Trophoblast cell (in vitro differentiated cells and primary cell): ENCODE measurements at regions not wholly inside any gene's neighbourhood (a gene's known extent, or its start where the extent isn't known, plus 50 kb on each side); places are given as distances from the start of the nearest gene placed in this dataset.

ENCODE experiments used
- DNase-seq, 2 donors: peaks; one replicate each; pipeline ENCODE4 v3.0.0-alpha.2; 2016
- H2AFZ ChIP-seq: 2 replicates; pipeline ENCODE4 v1.6.1; 2013; ENCODE audit warnings: low read length, moderate library complexity, mild to moderate bottlenecking; ENCODE audit not compliant: insufficient read depth, poor library complexity
- H2AK5ac ChIP-seq: 2 replicates; pipeline ENCODE4 v1.6.1; 2013; ENCODE audit warnings: mild to moderate bottlenecking, low read length
- H2BK120ac ChIP-seq: 2 replicates; pipeline ENCODE4 v1.6.1; 2013; ENCODE audit warnings: low read length, mild to moderate bottlenecking, moderate library complexity; ENCODE audit not compliant: insufficient read depth, poor library complexity
- H2BK12ac ChIP-seq: 2 replicates; pipeline ENCODE4 v1.6.1; 2013; ENCODE audit warnings: mild to moderate bottlenecking, low read length, moderate library complexity
- H2BK5ac ChIP-seq: 2 replicates; pipeline ENCODE4 v1.6.1; 2013; ENCODE audit warnings: low read length, low read depth, moderate library complexity, mild to moderate bottlenecking; ENCODE audit not compliant: poor library complexity
- H3K14ac ChIP-seq: 2 replicates; pipeline ENCODE4 v1.6.1; 2013; ENCODE audit warnings: mild to moderate bottlenecking, low read length
- H3K18ac ChIP-seq: 2 replicates; pipeline ENCODE4 v1.6.1; 2013; ENCODE audit warnings: mild to moderate bottlenecking, low read length
- H3K23ac ChIP-seq: 2 replicates; pipeline ENCODE4 v1.6.1; 2013; ENCODE audit warnings: low read length
- H3K27ac ChIP-seq: 2 replicates; pipeline ENCODE4 v1.5.1; 2013; ENCODE audit warnings: low read depth, mild to moderate bottlenecking, inconsistent platforms, low read length, moderate library complexity
- H3K27me3 ChIP-seq: 2 replicates; pipeline ENCODE4 v1.6.1; 2013; ENCODE audit warnings: inconsistent platforms, mild to moderate bottlenecking, low read length, moderate library complexity; ENCODE audit not compliant: insufficient read depth
- H3K36me3 ChIP-seq, 2 experiments: 1 replicate in 1 of 2; 2 replicates in 1 of 2; pipeline ENCODE4 v1.6.1; 2013; ENCODE audit warnings: low read length in 2 of 2, mild to moderate bottlenecking in 2 of 2, moderate library complexity in 1 of 2; ENCODE audit not compliant: insufficient read depth in 2 of 2, control insufficient read depth in 1 of 2
- H3K4ac ChIP-seq: 2 replicates; pipeline ENCODE4 v1.6.1; 2013; ENCODE audit warnings: low read depth, mild to moderate bottlenecking, low read length, moderate library complexity
- H3K4me1 ChIP-seq, 2 experiments: 1 replicate in 1 of 2; 2 replicates in 1 of 2; pipeline ENCODE4 v1.6.1; 2013; ENCODE audit warnings: low read length in 2 of 2, mild to moderate bottlenecking in 2 of 2, moderate library complexity in 1 of 2; ENCODE audit not compliant: insufficient read depth in 2 of 2, control insufficient read depth in 1 of 2
- H3K4me2 ChIP-seq: 2 replicates; pipeline ENCODE4 v1.6.1; 2013; ENCODE audit warnings: inconsistent platforms, mild to moderate bottlenecking, low read length, moderate library complexity
- H3K4me3 ChIP-seq: 2 replicates; pipeline ENCODE4 v1.5.1; 2013; ENCODE audit warnings: mild to moderate bottlenecking, low read depth, low read length, inconsistent platforms
- H3K79me1 ChIP-seq: one replicate; pipeline ENCODE4 v1.6.1; 2013; ENCODE audit warnings: low read length
- H3K79me2 ChIP-seq: 2 replicates; pipeline ENCODE4 v1.6.1; 2013; ENCODE audit warnings: low read length, mild to moderate bottlenecking; ENCODE audit not compliant: control insufficient read depth, insufficient read depth, poor library complexity
- H3K9ac ChIP-seq: 2 replicates; pipeline ENCODE4 v1.6.1; 2013; ENCODE audit warnings: mild to moderate bottlenecking, low read length
- H3K9me3 ChIP-seq: 2 replicates; pipeline ENCODE4 v1.6.1; 2013; ENCODE audit warnings: low read depth, mild to moderate bottlenecking, control low read depth, inconsistent platforms, low read length; ENCODE audit not compliant: insufficient read depth
- H4K12ac ChIP-seq: 2 replicates; pipeline ENCODE4 v1.6.1; 2013; ENCODE audit warnings: low read depth, mild to moderate bottlenecking, low read length, moderate library complexity
- H4K8ac ChIP-seq: 2 replicates; pipeline ENCODE4 v1.6.1; 2013; ENCODE audit warnings: low read depth, mild to moderate bottlenecking, low read length, moderate library complexity
- H4K91ac ChIP-seq: one replicate; pipeline ENCODE4 v1.6.1; 2013; ENCODE audit warnings: low read depth, mild to moderate bottlenecking, low read length, moderate library complexity
- WGBS: extraction: QIAGEN DNeasy Blood & Tissue Kit; methylation state at CpG from one replicate; pipeline ENCODE4 v1.1.7; 2013; ENCODE audit warnings: missing lambda C conversion rate; ENCODE audit not compliant: insufficient read length, insufficient coverage; ENCODE audit errors: extremely low coverage; 5-methylcytosine and 5-hydroxymethylcytosine counted together

GRCh38 chr7:9961161-9961922 is 1012.3 kb upstream of the PHF14 start:
- Histone ChIP-seq H3K4me1 (no peaks in the 10 kb centered on the region), H3K4ac (no peak overlapping the region), H4K8ac (no peak overlapping the region), H3K27ac (no peak overlapping the region), H3K14ac (no peak overlapping the region), H2AFZ (no peak overlapping the region), H3K9ac (no peak overlapping the region), H3K27me3 (no peaks in the 10 kb centered on the region), H3K23ac (no peak overlapping the region), H3K79me1 (no peaks in the 10 kb centered on the region), H3K18ac (no peak overlapping the region), H2BK12ac (no peak overlapping the region), H2BK5ac (no peak overlapping the region), H2AK5ac (no peak overlapping the region), H2BK120ac (no peak overlapping the region), H3K79me2 (no peaks in the 10 kb centered on the region), H4K91ac (no peak overlapping the region), H3K36me3 (no peaks in the 10 kb centered on the region), H3K4me2 (no peak overlapping the region), H4K12ac (no peak overlapping the region), H3K4me3 (no peak overlapping the region), H3K9me3 (no peaks in the 10 kb centered on the region)
- WGBS = no CpG with 5 or more reads among the region's 5 CpGs
- no peak for DNase-seq

- Histone ChIP-seq H3K14ac (no peak overlapping the region), H3K27me3 (no peaks in the 10 kb centered on the region), H2BK120ac (no peak overlapping the region), H3K9ac (no peak overlapping the region), H4K91ac (no peak overlapping the region), H3K4me1 (no peaks in the 10 kb centered on the region), H3K79me1 (no peaks in the 10 kb centered on the region), H4K12ac (no peak overlapping the region), H2AFZ (no peak overlapping the region), H4K8ac (no peak overlapping the region), H3K18ac (no peak overlapping the region), H3K23ac (no peak overlapping the region), H3K36me3 (no peaks in the 10 kb centered on the region), H3K4me2 (no peak overlapping the region), H3K27ac (no peak overlapping the region), H3K4me3 (no peak overlapping the region), H3K79me2 (no peaks in the 10 kb centered on the region), H2BK12ac (no peak overlapping the region), H3K9me3 (no peaks in the 10 kb centered on the region), H2BK5ac (no peak overlapping the region), H3K4ac (no peak overlapping the region), H2AK5ac (no peak overlapping the region)
- WGBS = no CpG with 5 or more reads among the region's 4 CpGs
- no peak for DNase-seq
Measured at GRCh38 chr7:9962742-9963141, 1010.9 kb upstream of the PHF14 start.

GRCh38 chr7:9978106-9979064 is 995.3 kb upstream of the PHF14 start:
- no peaks in the 10 kb centered on the region for H3K79me2 ChIP-seq
- no peak overlapping the region for H3K9ac ChIP-seq
- H2AFZ ChIP-seq = no peak overlapping the region
- H3K4me3 ChIP-seq = no peak overlapping the region
- H2BK12ac ChIP-seq = no peak overlapping the region
- no peak overlapping the region for H4K8ac ChIP-seq
- no peak overlapping the region for H3K23ac ChIP-seq
- no peaks in the 10 kb centered on the region for H3K27me3 ChIP-seq
- no peaks in the 10 kb centered on the region for H3K4me1 ChIP-seq
- no peak overlapping the region for H4K12ac ChIP-seq
- no peak overlapping the region for H2BK5ac ChIP-seq
- no peak overlapping the region for H3K14ac ChIP-seq
- H3K4ac ChIP-seq = no peak overlapping the region
- H3K27ac ChIP-seq = no peak overlapping the region
- DNase-seq = no peak
- no peak overlapping the region for H3K4me2 ChIP-seq
- H3K36me3 ChIP-seq = no peaks in the 10 kb centered on the region
- H3K18ac ChIP-seq = no peak overlapping the region
- H2BK120ac ChIP-seq = no peak overlapping the region
- no peak overlapping the region for H2AK5ac ChIP-seq
- no peaks in the 10 kb centered on the region for H3K9me3 ChIP-seq
- no peaks in the 10 kb centered on the region for H3K79me1 ChIP-seq
- no CpG with 5 or more reads among the region's 4 CpGs for WGBS
- no peak overlapping the region for H4K91ac ChIP-seq

GRCh38 chr7:9981742-9982349 is 991.8 kb upstream of the PHF14 start:
- DNase-seq = no peak
- Histone ChIP-seq H4K91ac (no peak overlapping the region), H3K79me2 (no peaks in the 10 kb centered on the region), H3K36me3 (no peaks in the 10 kb centered on the region), H4K8ac (no peak overlapping the region), H3K18ac (no peak overlapping the region), H3K27me3 (no peaks in the 10 kb centered on the region), H3K9ac (no peak overlapping the region), H4K12ac (no peak overlapping the region), H2BK12ac (no peak overlapping the region), H3K23ac (no peak overlapping the region), H2AFZ (no peak overlapping the region), H3K27ac (no peak overlapping the region), H2AK5ac (no peak overlapping the region), H3K4ac (no peak overlapping the region), H3K14ac (no peak overlapping the region), H3K4me3 (no peak overlapping the region), H3K4me2 (no peak overlapping the region), H2BK5ac (no peak overlapping the region), H3K4me1 (no peaks in the 10 kb centered on the region), H2BK120ac (no peak overlapping the region), H3K79me1 (no peaks in the 10 kb centered on the region), H3K9me3 (no peaks in the 10 kb centered on the region)
- no CpG with 5 or more reads among the region's 2 CpGs for WGBS
